ENCODE measurements at regions not wholly inside any gene's neighbourhood (a gene's known extent, or its start where the extent isn't known, plus 50 kb on each side); places are given as distances from the start of the nearest gene placed in this dataset.

DNA sequence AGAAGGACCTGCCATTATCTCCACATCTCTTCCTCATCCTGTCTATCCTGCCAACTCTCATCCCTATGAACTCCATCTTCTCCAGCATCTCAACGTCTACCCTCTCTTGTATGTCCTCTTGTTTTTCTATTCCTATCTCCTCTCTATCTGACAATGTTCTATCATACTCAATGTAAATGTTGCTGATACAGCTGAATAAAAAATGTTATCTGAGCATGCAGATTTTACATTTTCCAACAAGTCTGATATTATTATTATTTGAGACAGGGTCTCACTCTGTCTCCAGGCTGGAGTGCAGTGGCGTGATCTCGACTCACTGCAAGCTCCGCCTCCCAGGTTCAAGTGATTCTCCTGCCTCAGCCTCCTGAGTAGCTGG lies 56.0 kb upstream of the RAI14 start:
- H4K20me1 ChIP-seq (ENCODE audit: insufficient read depth, low read length) = no peaks in the 10 kb centered on the region
- WGBS (ENCODE audit: insufficient coverage) = no CpG with 5 or more reads among the region's 4 CpGs

DNA sequence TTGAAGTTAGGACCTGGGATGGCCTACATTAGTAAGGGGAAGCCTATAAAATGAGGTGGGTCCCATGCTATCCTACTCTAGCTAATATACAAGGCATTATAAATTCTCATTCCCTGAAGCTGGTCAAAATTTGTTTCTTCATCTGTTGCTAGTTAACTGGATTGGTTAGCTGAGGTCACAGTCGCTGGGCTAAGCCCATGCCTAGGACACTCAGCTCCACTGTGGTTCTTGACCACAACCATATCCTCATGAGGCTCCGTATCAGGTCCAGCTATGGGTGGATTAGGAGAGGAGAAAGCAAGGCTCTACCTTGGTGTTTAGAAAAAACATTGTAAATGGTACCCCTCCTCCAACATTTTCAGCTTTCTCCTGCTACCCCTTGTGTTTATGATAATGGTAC lies 52.8 kb upstream of the RAI14 start:
- no peak for DNase-seq
- H3K4me1 ChIP-seq (ENCODE audit: control insufficient read depth in 1 of 2, insufficient read depth in 2 of 2, low read length in 2 of 2) = no peaks in the 10 kb centered on the region
- H3K9ac ChIP-seq (ENCODE audit: insufficient read depth, low read length, poor library complexity, severe bottlenecking) = no peak overlapping the region
- H4K20me1 ChIP-seq (ENCODE audit: insufficient read depth, low read length) = no peaks in the 10 kb centered on the region
- intact Hi-C loops (cut with micrococcal nuclease) = no loop called here
- H3K27me3 ChIP-seq (ENCODE audit: control insufficient read depth in 2 of 2, insufficient read depth in 2 of 2, low read length in 2 of 2) = no peaks in the 10 kb centered on the region
- H3K9me3 ChIP-seq (replicated peaks in 1 of 2; ENCODE audit: control insufficient read depth in 1 of 2, insufficient read depth in 1 of 2, low read length in 2 of 2) = no peaks in the 10 kb centered on the region
- H3K36me3 ChIP-seq (replicated peaks in 1 of 2; ENCODE audit: control insufficient read depth in 1 of 2, insufficient read depth in 2 of 2, low read length in 2 of 2) = no peaks in the 10 kb centered on the region
- no peak overlapping the region for H3K4me3 Mint-ChIP-seq
- H2AFZ ChIP-seq (ENCODE audit: insufficient read depth, low read depth, low read length, poor library complexity, severe bottlenecking) = no peak overlapping the region
- no peak overlapping the region for H3K4me3 ChIP-seq (replicated peaks in 1 of 3; ENCODE audit: low read depth in 2 of 3, low read length in 3 of 3)
- no peaks in the 10 kb centered on the region for H3K4me1 Mint-ChIP-seq
- no peak overlapping the region for H3K27ac Mint-ChIP-seq
- no peak overlapping the region for H3K4me2 ChIP-seq (replicated peaks; ENCODE audit: extremely low read depth, low read length, poor library complexity, severe bottlenecking)
- no peaks in the 10 kb centered on the region for H3K36me3 Mint-ChIP-seq
- H3K79me2 ChIP-seq (ENCODE audit: insufficient read depth, low read length) = no peaks in the 10 kb centered on the region
- H3K9me3 Mint-ChIP-seq = peaks cover 0 to 4% (median 3%) of the 10 kb centered on the region in 7 donors
- H3K27ac ChIP-seq (ENCODE audit: low read depth in 1 of 2, low read length in 2 of 2) = no peak overlapping the region
- TF ChIP-seq, protein P1, sequence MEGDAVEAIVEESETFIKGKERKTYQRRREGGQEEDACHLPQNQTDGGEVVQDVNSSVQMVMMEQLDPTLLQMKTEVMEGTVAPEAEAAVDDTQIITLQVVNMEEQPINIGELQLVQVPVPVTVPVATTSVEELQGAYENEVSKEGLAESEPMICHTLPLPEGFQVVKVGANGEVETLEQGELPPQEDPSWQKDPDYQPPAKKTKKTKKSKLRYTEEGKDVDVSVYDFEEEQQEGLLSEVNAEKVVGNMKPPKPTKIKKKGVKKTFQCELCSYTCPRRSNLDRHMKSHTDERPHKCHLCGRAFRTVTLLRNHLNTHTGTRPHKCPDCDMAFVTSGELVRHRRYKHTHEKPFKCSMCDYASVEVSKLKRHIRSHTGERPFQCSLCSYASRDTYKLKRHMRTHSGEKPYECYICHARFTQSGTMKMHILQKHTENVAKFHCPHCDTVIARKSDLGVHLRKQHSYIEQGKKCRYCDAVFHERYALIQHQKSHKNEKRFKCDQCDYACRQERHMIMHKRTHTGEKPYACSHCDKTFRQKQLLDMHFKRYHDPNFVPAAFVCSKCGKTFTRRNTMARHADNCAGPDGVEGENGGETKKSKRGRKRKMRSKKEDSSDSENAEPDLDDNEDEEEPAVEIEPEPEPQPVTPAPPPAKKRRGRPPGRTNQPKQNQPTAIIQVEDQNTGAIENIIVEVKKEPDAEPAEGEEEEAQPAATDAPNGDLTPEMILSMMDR (IDR thresholded peaks at IDR 0.05) = no peak
- WGBS (ENCODE audit: insufficient coverage) = no CpG with 5 or more reads among the region's 2 CpGs
- H3K27me3 Mint-ChIP-seq (ENCODE audit: low read depth in 3 of 3) = peaks cover 0 to 3% (median 1%) of the 10 kb centered on the region in 3 donors

More for the DNA sequence above, 56.0 kb upstream of the RAI14 start:
- no peaks in the 10 kb centered on the region for H3K79me2 ChIP-seq (ENCODE audit: insufficient read depth, low read length)
- H3K36me3 ChIP-seq (replicated peaks in 1 of 2; ENCODE audit: control insufficient read depth in 1 of 2, insufficient read depth in 2 of 2, low read length in 2 of 2) = no peaks in the 10 kb centered on the region
- H3K27me3 Mint-ChIP-seq (ENCODE audit: low read depth in 3 of 3) = peaks cover 0 to 4% (median 0%) of the 10 kb centered on the region in 3 donors
- H3K4me2 ChIP-seq (replicated peaks; ENCODE audit: extremely low read depth, low read length, poor library complexity, severe bottlenecking) = no peak overlapping the region
- no peak overlapping the region for H3K9ac ChIP-seq (ENCODE audit: insufficient read depth, low read length, poor library complexity, severe bottlenecking)
- H3K4me3 Mint-ChIP-seq = no peak overlapping the region
- H3K27ac Mint-ChIP-seq = no peak overlapping the region
- no peak overlapping the region for H3K27ac ChIP-seq (ENCODE audit: low read depth in 1 of 2, low read length in 2 of 2)
- DNase-seq = no peak
- H3K9me3 Mint-ChIP-seq = peaks cover 0 to 3% (median 0%) of the 10 kb centered on the region in 7 donors
- H3K4me1 Mint-ChIP-seq = no peaks in the 10 kb centered on the region
- no peaks in the 10 kb centered on the region for H3K4me1 ChIP-seq (ENCODE audit: control insufficient read depth in 1 of 2, insufficient read depth in 2 of 2, low read length in 2 of 2)
- no peak overlapping the region for H2AFZ ChIP-seq (ENCODE audit: insufficient read depth, low read depth, low read length, poor library complexity, severe bottlenecking)
- TF ChIP-seq, protein P1 (IDR thresholded peaks at IDR 0.05) = no peak
- no peaks in the 10 kb centered on the region for H3K9me3 ChIP-seq (replicated peaks in 1 of 2; ENCODE audit: control insufficient read depth in 1 of 2, insufficient read depth in 1 of 2, low read length in 2 of 2)
- no peaks in the 10 kb centered on the region for H3K27me3 ChIP-seq (ENCODE audit: control insufficient read depth in 2 of 2, insufficient read depth in 2 of 2, low read length in 2 of 2)
- intact Hi-C loops (cut with micrococcal nuclease) = no loop called here
- no peak overlapping the region for H3K4me3 ChIP-seq (replicated peaks in 1 of 3; ENCODE audit: low read depth in 2 of 3, low read length in 3 of 3)
- no peaks in the 10 kb centered on the region for H3K36me3 Mint-ChIP-seq

Data from CD14-positive monocyte (primary cell).